K562 (cell line): ENCODE measurements at regions not wholly inside any gene's neighbourhood (a gene's known extent, or its start where the extent isn't known, plus 50 kb on each side); places are given as distances from the start of the nearest gene placed in this dataset.

Source experiments
- ATAC-seq: fragments of 200-7000 bp; cut with Tn5 transposase; 3 replicates; pipeline ENCODE4 v1.9.1; 2020; ENCODE audit warnings: moderate library complexity
- BruUV-seq: library from RNA; stranded (reverse); fragments of 400-500 nt; replicated peaks from 2 replicates; lab custom pipeline; 2021; lab: Mats Ljungman, UMichigan
- CTCF ChIA-PET: fragments of 300-600 bp; formaldehyde crosslinking; extraction: SDS; loops from one replicate; lab custom pipeline; 2021; ENCODE audit warnings: low intra/inter-chr PET ratio; lab: Yijun Ruan, JAX
- POLR2A ChIA-PET: fragments of 300-600, 350-650 bp; sonication (Branson Sonifier 250); formaldehyde crosslinking; extraction: SDS; loops from one replicate; lab custom pipeline; 2021; ENCODE audit warnings: antibody characterized with exemption, inconsistent platforms; lab: Yijun Ruan, JAX
- DNase-seq, 4 experiments: peaks; one replicate each; pipeline versions ENCODE4 v3.0.0 to v3.0.0-alpha.2; 2011 to 2018; ENCODE audit warnings: low spot score in 3 of 4, mixed read lengths in 3 of 4; ENCODE audit errors: extremely low read depth in 1 of 4
- FAIRE-seq: peaks from 2 replicates; lab custom pipeline; 2011; peaks lifted over from hg19 to GRCh38; lab: Jason Lieb, UNC
- H2AFZ ChIP-seq: 2 replicates; pipeline ENCODE4 v1.6.0; 2011; ENCODE audit warnings: low read depth, low read length, control low read depth, inconsistent platforms
- H3K27ac ChIP-seq: fragments of 200-600 bp; 3 replicates; pipeline ENCODE4 v1.8.0; 2011; ENCODE audit warnings: low read depth, mild to moderate bottlenecking, control low read depth, inconsistent platforms, low read length, moderate library complexity, mixed read lengths; ENCODE audit errors: extremely low read depth
- H3K27me3 ChIP-seq, 2 experiments: fragments of 300-600 bp in 1 of 2; 2 replicates in 1 of 2; 3 replicates in 1 of 2; pipeline versions ENCODE4 v1.6.0 to v1.8.0; 2011; ENCODE audit warnings: inconsistent platforms in 2 of 2, low read length in 2 of 2, mild to moderate bottlenecking in 1 of 2, mixed read lengths in 1 of 2, moderate library complexity in 1 of 2; ENCODE audit not compliant: control insufficient read depth in 2 of 2, insufficient read depth in 2 of 2
- H3K36me3 ChIP-seq: fragments of 300-600 bp; 3 replicates; pipeline ENCODE4 v1.8.0; 2011; ENCODE audit warnings: mild to moderate bottlenecking, low read length, inconsistent platforms; ENCODE audit not compliant: control insufficient read depth, insufficient read depth
- H3K4me1 ChIP-seq, 2 experiments: fragments of 200-600 bp in 1 of 2; replicated peaks in 1 of 2; 2 replicates in 1 of 2; 3 replicates in 1 of 2; pipeline versions ENCODE4 v1.5.1 to v1.8.0; 2011; ENCODE audit warnings: inconsistent platforms in 2 of 2, low read length in 2 of 2, mild to moderate bottlenecking in 1 of 2, mixed read lengths in 1 of 2, moderate library complexity in 1 of 2; ENCODE audit not compliant: control insufficient read depth in 2 of 2, insufficient read depth in 2 of 2
- H3K4me2 ChIP-seq: 2 replicates; pipeline ENCODE4 v1.6.1; 2011; ENCODE audit warnings: low read length, control low read depth, inconsistent platforms, mixed read lengths; ENCODE audit not compliant: insufficient read depth
- H3K4me3 ChIP-seq: fragments of 200-600 bp; sonication (generic), shearing (Covaris generic); 2 replicates; pipeline ENCODE4 v1.5.1; 2016; ENCODE audit warnings: control low read depth, inconsistent platforms
- H3K79me2 ChIP-seq: fragments of 200-600 bp; 3 replicates; pipeline ENCODE4 v1.8.0; 2011; ENCODE audit warnings: low read length, inconsistent platforms; ENCODE audit not compliant: control insufficient read depth, insufficient read depth
- H3K9ac ChIP-seq, 2 experiments: 2 replicates each; pipeline versions ENCODE4 v1.6.0 to v1.6.1; 2011; ENCODE audit warnings: low read depth in 2 of 2, low read length in 2 of 2, control low read depth in 1 of 2, inconsistent platforms in 1 of 2, mild to moderate bottlenecking in 1 of 2, mixed read lengths in 1 of 2; ENCODE audit not compliant: insufficient read depth in 1 of 2
- H3K9me1 ChIP-seq: one replicate; pipeline ENCODE4 v1.6.0; 2011; ENCODE audit warnings: inconsistent platforms, mild to moderate bottlenecking, low read length, moderate library complexity; ENCODE audit not compliant: control insufficient read depth, insufficient read depth
- H3K9me3 ChIP-seq: replicated peaks from 2 replicates; pipeline ENCODE4 v1.5.1; 2011; ENCODE audit warnings: low read depth, low read length, inconsistent platforms; ENCODE audit not compliant: control insufficient read depth, insufficient read depth
- H4K20me1 ChIP-seq: replicated peaks from 2 replicates; pipeline ENCODE4 v1.6.1; 2011; ENCODE audit warnings: low read length, inconsistent platforms, mixed read lengths; ENCODE audit not compliant: control insufficient read depth, insufficient read depth
- CREM ChIP-seq: IDR thresholded peaks from 2 replicates; pipeline ENCODE4 v1.6.1; 2014; ENCODE audit warnings: antibody characterized with exemption, low read depth
- NBN ChIP-seq: fragments of 450-650 bp; IDR thresholded peaks from 2 replicates; pipeline ENCODE4 v1.6.1; 2016; ENCODE audit warnings: low read depth, mild to moderate bottlenecking
- PHF8 ChIP-seq: fragments of 200-600 bp; sonication (generic); IDR thresholded peaks from 2 replicates; pipeline ENCODE4 v1.6.1; 2012; ENCODE audit warnings: mixed run types, mild to moderate bottlenecking, inconsistent platforms, low read length, moderate library complexity, borderline replicate concordance
- THRAP3 ChIP-seq: fragments of 450-650 bp; IDR thresholded peaks from 2 replicates; pipeline ENCODE4 v1.6.1; 2016; ENCODE audit warnings: mild to moderate bottlenecking, inconsistent platforms, borderline replicate concordance
- ZBTB5 ChIP-seq: fragments of 450-650 bp; IDR thresholded peaks from 2 replicates; pipeline ENCODE4 v1.6.1; 2017; ENCODE audit warnings: antibody characterized with exemption
- ZFP36 ChIP-seq: fragments of 150-350 bp; IDR thresholded peaks from 2 replicates; pipeline ENCODE4 v1.6.1; 2018; ENCODE audit warnings: low read length, low read depth; ENCODE audit not compliant: partially characterized antibody
- ZNF224 ChIP-seq: sonication (generic); formaldehyde crosslinking; IDR thresholded peaks from 2 replicates; pipeline ENCODE4 v1.8.0; 2022; ENCODE audit warnings: mild to moderate bottlenecking, missing genetic modification reagents
- ZNF561 ChIP-seq: fragments of 450-650 bp; formaldehyde crosslinking; conservative IDR thresholded peaks from 2 replicates; pipeline ENCODE4 v1.4.0; 2020; ENCODE audit warnings: mild to moderate bottlenecking, moderate library complexity
- WGBS: fragments of 100-300 bp; shearing (Covaris generic); methylation state at CpG from one replicate; pipeline ENCODE4 v1.1.6; 2016; ENCODE audit warnings: low coverage, mixed read lengths; ENCODE audit not compliant: insufficient coverage; ENCODE audit errors: missing lambda C conversion rate; 5-methylcytosine and 5-hydroxymethylcytosine counted together
- in situ Hi-C: fragments of 300-500 bp; cut with MboI; formaldehyde crosslinking; loops from 4 replicates; pipeline ENCODE4 v1.15.0; 2018; ENCODE audit warnings: inconsistent platforms, mixed read lengths
- intact Hi-C: fragments of 100-400 bp; cut with micrococcal nuclease; formaldehyde crosslinking; loops from 2 replicates; pipeline ENCODE4 v1.14.2; 2022
- TF ChIP-seq, protein P1 (sequence below): fragments of 450-650 bp; formaldehyde crosslinking; IDR thresholded peaks from 2 replicates; pipeline ENCODE4 v1.4.0; 2020; ENCODE audit warnings: mild to moderate bottlenecking

DNA sequence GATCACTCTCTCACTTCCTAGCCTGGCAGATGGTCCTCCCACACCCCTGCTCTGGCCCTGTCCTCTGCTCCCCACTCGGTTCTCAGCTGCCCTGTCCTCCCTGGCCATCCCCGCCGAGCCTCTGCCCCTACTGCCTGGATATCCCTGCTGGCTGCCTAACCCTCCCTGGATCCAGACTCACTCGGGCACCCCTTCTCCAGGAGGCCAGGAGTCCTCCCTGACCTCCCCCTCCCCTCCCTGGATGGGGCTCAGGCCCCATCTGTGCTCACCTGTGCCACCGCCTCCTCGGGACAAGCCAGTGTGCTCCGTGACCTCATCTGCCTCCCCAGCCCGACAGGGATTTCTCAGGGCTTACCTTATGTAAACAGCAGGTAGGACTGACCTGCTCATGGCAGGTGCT is 406.1 kb downstream of the TCERG1L start:
- no peaks in the 10 kb centered on the region for H3K79me2 ChIP-seq
- no peaks in the 10 kb centered on the region for H3K9me3 ChIP-seq
- CTCF ChIA-PET, result no interaction called here
- DNase-seq (no peak), ATAC-seq (no peak), FAIRE-seq (no peak)
- H4K20me1 ChIP-seq, result no peaks in the 10 kb centered on the region
- WGBS, result 0% methylated on average over 1 of the region's 8 CpGs
- H2AFZ ChIP-seq, result no peak overlapping the region
- POLR2A ChIA-PET, result no interaction called here
- H3K27me3 ChIP-seq, result no peaks in the 10 kb centered on the region
- H3K4me1 ChIP-seq, result no peaks in the 10 kb centered on the region
- BruUV-seq, result no TSS peak
- no peaks in the 10 kb centered on the region for H3K36me3 ChIP-seq
- no peak overlapping the region for H3K4me3 ChIP-seq
- intact Hi-C loops, result no loop called here
- in situ Hi-C loops, result no loop called here
- no peak overlapping the region for H3K27ac ChIP-seq
- no peak for TF ChIP-seq PHF8
- TF ChIP-seq ZNF224 (CRISPR knock-in tag), result no peak
- TF ChIP-seq CREM, result no peak
- TF ChIP-seq, all 486 proteins: peak for 0
- Histone ChIP-seq H3K9ac (no peak overlapping the region), H3K9me1 (no peaks in the 10 kb centered on the region), H3K4me2 (no peak overlapping the region)

GRCh38 chr10:130905921-130906320 is 405.6 kb downstream of the TCERG1L start:
- Histone ChIP-seq H4K20me1 (no peaks in the 10 kb centered on the region), H3K4me3 (no peak overlapping the region), H3K9ac (no peak overlapping the region), H3K27ac (no peak overlapping the region), H3K9me1 (no peaks in the 10 kb centered on the region), H3K36me3 (no peaks in the 10 kb centered on the region), H3K9me3 (no peaks in the 10 kb centered on the region), H3K27me3 (no peaks in the 10 kb centered on the region), H3K4me1 (no peaks in the 10 kb centered on the region), H2AFZ (no peak overlapping the region), H3K79me2 (no peaks in the 10 kb centered on the region), H3K4me2 (no peak overlapping the region)
- 0% methylated on average over 2 of the region's 8 CpGs for WGBS
- TF ChIP-seq ZFP36 (no peak), ZBTB5 (no peak), NBN (no peak), THRAP3 (no peak), ZNF561 (CRISPR knock-in tag) (no peak)
- TF ChIP-seq, protein P1, sequence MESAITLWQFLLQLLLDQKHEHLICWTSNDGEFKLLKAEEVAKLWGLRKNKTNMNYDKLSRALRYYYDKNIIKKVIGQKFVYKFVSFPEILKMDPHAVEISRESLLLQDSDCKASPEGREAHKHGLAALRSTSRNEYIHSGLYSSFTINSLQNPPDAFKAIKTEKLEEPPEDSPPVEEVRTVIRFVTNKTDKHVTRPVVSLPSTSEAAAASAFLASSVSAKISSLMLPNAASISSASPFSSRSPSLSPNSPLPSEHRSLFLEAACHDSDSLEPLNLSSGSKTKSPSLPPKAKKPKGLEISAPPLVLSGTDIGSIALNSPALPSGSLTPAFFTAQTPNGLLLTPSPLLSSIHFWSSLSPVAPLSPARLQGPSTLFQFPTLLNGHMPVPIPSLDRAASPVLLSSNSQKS (CRISPR knock-in tag), result no peak
- DNase-seq (no peak), ATAC-seq (no peak), FAIRE-seq (no peak)
- POLR2A ChIA-PET, result no interaction called here
- intact Hi-C loops, result no loop called here
- no TSS peak for BruUV-seq
- in situ Hi-C loops, result no loop called here
- CTCF ChIA-PET, result no interaction called here
